RWPE1 (cell line): ENCODE measurements at regions not wholly inside any gene's neighbourhood (a gene's known extent, or its start where the extent isn't known, plus 50 kb on each side); places are given as distances from the start of the nearest gene placed in this dataset.

Experiments
- CTCF ChIA-PET: fragments of 350-600 bp; sonication (Branson Sonifier 250); formaldehyde crosslinking; extraction: SDS; loops from one replicate; lab custom pipeline; 2021; lab: Yijun Ruan, JAX
- POLR2A ChIA-PET: fragments of 400-600 bp; formaldehyde crosslinking; extraction: SDS; loops from one replicate; lab custom pipeline; 2020; ENCODE audit warnings: antibody characterized with exemption; ENCODE audit not compliant: low non-redundant PET; lab: Yijun Ruan, JAX
- DNase-seq: peaks from one replicate; pipeline ENCODE4 v3.0.0; 2012; ENCODE audit warnings: low spot score
- H3K27ac ChIP-seq: fragments of 450-650 bp; 2 replicates; pipeline ENCODE4 v1.5.1; 2017
- TF ChIP-seq, protein P1 (sequence below): fragments of 450-650 bp; conservative IDR thresholded peaks from 2 replicates; pipeline ENCODE4 v1.5.1; 2017; ENCODE audit warnings: low read depth, mild to moderate bottlenecking

DNA sequence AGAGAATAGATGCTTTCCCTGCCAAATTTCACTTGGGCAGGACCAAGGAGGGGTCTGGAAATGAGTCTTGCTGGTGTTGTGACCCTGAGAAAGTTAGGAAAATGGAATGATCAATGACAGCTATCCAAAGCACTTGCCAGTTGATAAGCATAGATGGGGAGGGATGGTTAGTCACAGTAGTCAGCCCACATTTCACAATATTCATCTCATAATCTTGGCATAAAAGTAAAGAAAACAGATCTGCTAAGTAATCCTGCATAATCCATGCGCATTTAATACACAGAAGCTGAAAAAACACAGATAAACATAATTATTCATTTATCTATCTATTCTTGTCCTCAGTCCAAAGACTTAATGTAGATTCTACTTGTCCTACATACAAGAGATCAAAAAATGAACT, 184.1 kb downstream of the ZIC4 start:
- ChIA-PET POLR2A (no interaction called here), CTCF (no interaction called here)

DNA sequence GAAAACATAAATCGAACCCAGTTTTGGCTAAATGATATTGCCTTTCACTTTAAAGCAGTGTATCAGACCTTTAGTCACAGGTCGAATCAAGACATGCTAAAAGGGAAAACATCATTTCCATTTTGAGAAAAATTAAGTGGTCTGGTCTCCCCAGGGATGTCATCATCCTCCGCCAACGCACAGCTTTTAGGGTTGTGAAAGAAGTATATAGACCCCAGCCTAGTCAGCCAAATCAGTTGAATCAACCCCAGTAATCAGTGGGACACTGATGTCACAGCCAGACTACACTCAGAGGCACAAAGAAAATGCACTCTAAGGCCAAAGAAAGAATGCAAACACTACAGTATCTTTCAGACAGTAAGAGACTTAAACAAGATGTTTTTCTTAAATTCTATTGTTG, 187.4 kb downstream of the ZIC4 start:
- CTCF ChIA-PET: no interaction called here
- TF ChIP-seq, protein P1, sequence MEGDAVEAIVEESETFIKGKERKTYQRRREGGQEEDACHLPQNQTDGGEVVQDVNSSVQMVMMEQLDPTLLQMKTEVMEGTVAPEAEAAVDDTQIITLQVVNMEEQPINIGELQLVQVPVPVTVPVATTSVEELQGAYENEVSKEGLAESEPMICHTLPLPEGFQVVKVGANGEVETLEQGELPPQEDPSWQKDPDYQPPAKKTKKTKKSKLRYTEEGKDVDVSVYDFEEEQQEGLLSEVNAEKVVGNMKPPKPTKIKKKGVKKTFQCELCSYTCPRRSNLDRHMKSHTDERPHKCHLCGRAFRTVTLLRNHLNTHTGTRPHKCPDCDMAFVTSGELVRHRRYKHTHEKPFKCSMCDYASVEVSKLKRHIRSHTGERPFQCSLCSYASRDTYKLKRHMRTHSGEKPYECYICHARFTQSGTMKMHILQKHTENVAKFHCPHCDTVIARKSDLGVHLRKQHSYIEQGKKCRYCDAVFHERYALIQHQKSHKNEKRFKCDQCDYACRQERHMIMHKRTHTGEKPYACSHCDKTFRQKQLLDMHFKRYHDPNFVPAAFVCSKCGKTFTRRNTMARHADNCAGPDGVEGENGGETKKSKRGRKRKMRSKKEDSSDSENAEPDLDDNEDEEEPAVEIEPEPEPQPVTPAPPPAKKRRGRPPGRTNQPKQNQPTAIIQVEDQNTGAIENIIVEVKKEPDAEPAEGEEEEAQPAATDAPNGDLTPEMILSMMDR: no peak
- POLR2A ChIA-PET: no interaction called here
- DNase-seq: no peak
- H3K27ac ChIP-seq: no peak overlapping the region

More for the DNA sequence above, 184.1 kb downstream of the ZIC4 start:
- H3K27ac ChIP-seq: no peak overlapping the region
- no peak for DNase-seq
- TF ChIP-seq, protein P1: no peak

DNA sequence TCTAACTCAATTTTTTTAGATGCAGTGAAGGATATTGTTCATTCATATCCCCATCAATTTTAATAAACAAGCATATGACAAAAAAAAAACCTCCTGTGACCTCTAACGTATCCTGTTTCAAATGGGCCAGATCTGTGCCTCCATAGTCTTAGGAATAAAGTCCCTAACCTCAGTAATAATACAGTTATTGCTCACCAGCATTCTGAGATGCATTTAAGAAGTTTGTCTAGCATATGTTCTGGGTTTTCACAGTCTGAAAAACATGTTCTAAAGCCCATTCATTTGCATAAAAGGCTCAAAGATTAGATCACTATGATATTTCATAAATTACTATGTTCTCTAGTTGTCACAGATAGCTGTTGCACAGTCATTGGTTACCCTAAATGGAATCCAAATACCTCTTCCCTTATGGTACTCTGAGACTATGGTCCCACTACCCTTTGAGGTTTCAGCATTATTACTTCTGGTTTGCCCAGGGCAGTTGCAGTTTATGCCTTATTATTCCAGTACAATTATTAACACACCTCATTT, 190.1 kb downstream of the ZIC4 start:
- ChIA-PET CTCF (no interaction called here), POLR2A (no interaction called here)
- DNase-seq: no peak
- no peak overlapping the region for H3K27ac ChIP-seq
- TF ChIP-seq, protein P1: no peak

DNA sequence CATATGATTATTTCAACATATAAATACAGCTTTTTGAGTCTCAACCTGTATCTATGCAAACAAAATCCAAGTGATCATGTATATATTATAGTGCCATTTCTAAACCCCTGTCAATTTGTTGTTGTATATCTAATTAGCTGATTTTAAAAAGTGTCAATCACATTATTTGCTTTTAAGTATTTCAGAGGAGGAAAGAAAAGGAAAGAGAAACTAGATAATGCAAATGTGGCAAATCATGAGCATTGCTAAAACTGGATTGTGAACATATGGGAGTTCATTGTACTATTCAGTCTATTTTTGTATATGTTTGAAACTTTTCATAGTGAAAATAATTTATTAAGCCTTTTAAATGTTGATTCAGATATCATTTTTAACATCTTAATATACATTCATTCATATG, 190.7 kb downstream of the ZIC4 start:
- ChIA-PET CTCF (no interaction called here), POLR2A (no interaction called here)
- TF ChIP-seq, protein P1: no peak
- H3K27ac ChIP-seq: no peak overlapping the region
- no peak for DNase-seq

DNA sequence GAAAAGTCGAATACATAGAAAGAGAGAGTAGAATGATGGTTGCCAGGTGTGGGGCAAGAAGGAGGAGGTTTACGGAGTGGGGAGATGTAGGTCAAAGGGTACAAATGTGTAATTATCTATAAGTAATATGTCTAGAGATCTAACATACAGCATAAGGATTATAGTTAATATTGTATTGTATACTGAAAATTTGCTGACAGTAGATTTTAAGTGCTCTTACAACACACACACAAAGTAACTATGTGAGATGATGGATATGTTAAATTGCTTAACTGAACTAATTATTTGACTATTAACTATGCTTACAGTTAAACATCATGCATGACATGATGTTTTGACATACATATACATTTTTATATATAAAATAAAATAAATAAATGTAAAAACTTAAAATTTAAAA, 192.7 kb downstream of the ZIC4 start:
- CTCF ChIA-PET: no interaction called here
- H3K27ac ChIP-seq: no peak overlapping the region
- DNase-seq: no peak
- POLR2A ChIA-PET: no interaction called here
- TF ChIP-seq, protein P1: no peak

DNA sequence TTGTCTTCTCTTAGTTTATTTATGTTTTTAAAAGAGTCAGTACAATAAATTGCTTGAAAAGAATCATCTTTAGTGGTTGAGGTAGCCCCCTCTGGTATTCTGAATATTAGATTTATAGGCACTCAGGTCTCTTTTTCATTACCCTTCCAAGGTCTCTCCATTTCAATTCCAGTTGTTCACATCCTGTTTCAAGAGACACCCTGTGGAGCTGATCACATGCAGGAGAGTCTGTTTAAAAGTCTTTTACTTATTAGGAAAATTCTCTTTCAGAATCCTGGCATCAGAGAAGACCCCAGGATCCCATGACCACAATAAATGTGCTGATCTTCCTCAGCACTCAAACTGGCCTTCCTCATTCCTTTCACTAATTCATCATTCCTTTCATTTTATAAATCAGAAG, 195.7 kb downstream of the ZIC4 start:
- no peak for DNase-seq
- TF ChIP-seq, protein P1: no peak
- ChIA-PET POLR2A (no interaction called here), CTCF (no interaction called here)
- H3K27ac ChIP-seq: no peak overlapping the region

DNA sequence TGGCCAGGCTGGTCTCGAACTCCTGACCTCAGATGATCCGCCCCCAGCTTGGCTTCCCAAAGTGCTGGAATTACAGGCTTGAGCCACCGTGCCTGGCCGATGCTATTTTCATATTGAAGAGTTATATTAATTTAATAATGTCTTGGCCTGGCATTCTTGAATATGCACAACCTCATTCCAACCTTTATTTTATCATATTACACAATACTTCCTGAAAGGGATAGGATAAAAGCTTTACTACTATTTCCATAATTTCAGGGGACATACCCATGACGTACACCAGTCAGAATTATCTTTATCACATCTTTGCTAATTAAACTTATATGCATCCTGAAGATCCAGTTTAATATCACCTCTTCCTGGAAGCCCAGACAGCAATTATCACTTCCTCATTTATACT, 205.3 kb downstream of the ZIC4 start:
- TF ChIP-seq, protein P1: no peak
- DNase-seq: no peak
- no peak overlapping the region for H3K27ac ChIP-seq
- CTCF ChIA-PET: no interaction called here
- POLR2A ChIA-PET: no interaction called here
